IMR-90 (cell line): ENCODE measurements at regions not wholly inside any gene's neighbourhood (a gene's known extent, or its start where the extent isn't known, plus 50 kb on each side); places are given as distances from the start of the nearest gene placed in this dataset.

Experiments used
- ATAC-seq: fragments of 200-7000 bp; cut with Tn5 transposase; 2 replicates; pipeline ENCODE4 v1.9.1; 2020; ENCODE audit warnings: low read depth, mild to moderate bottlenecking, moderate library complexity
- BruUV-seq: library from RNA; stranded (reverse); fragments of 400-500 nt; replicated peaks from 2 replicates; lab custom pipeline; 2021; lab: Mats Ljungman, UMichigan
- CTCF ChIA-PET: fragments of 300-600 bp; formaldehyde crosslinking; extraction: SDS; loops from one replicate; lab custom pipeline; 2021; ENCODE audit warnings: antibody characterized with exemption; lab: Yijun Ruan, JAX
- POLR2A ChIA-PET: fragments of 300-600 bp; sonication (Branson Sonifier 250); formaldehyde crosslinking; loops from one replicate; lab custom pipeline; 2022; ENCODE audit warnings: antibody characterized with exemption; ENCODE audit not compliant: unreplicated experiment; lab: Charles Lee
- DNase-seq: peaks from one replicate; pipeline ENCODE4 v3.0.0; 2013
- H2AFZ ChIP-seq: replicated peaks from 2 replicates; pipeline ENCODE3; 2013; ENCODE audit warnings: low read length, mild to moderate bottlenecking; ENCODE audit not compliant: poor library complexity
- H2AK5ac ChIP-seq: 2 replicates; pipeline ENCODE4 v1.6.1; 2013; ENCODE audit warnings: low read depth, low read length, inconsistent platforms
- H2AK9ac ChIP-seq: replicated peaks from 2 replicates; pipeline ENCODE3; 2013; ENCODE audit warnings: mild to moderate bottlenecking, low read depth, low read length, moderate library complexity; ENCODE audit not compliant: poor library complexity
- H2BK120ac ChIP-seq: 2 replicates; pipeline ENCODE4 v1.6.1; 2013; ENCODE audit warnings: low read depth, low read length, inconsistent platforms
- H2BK15ac ChIP-seq: 3 replicates; pipeline ENCODE4 v1.6.1; 2013; ENCODE audit warnings: low read depth, low read length, inconsistent platforms
- H2BK20ac ChIP-seq: 2 replicates; pipeline ENCODE4 v1.6.1; 2013; ENCODE audit warnings: low read depth, mild to moderate bottlenecking, inconsistent platforms, low read length, moderate library complexity
- H2BK5ac ChIP-seq: 2 replicates; pipeline ENCODE4 v1.6.1; 2013; ENCODE audit warnings: mild to moderate bottlenecking, low read depth, low read length, inconsistent platforms; ENCODE audit not compliant: poor library complexity, severe bottlenecking
- H3K14ac ChIP-seq: replicated peaks from 2 replicates; pipeline ENCODE4 v1.6.1; 2013; ENCODE audit warnings: low read depth, low read length, inconsistent platforms
- H3K18ac ChIP-seq: 2 replicates; pipeline ENCODE4 v1.6.1; 2013; ENCODE audit warnings: low read depth, low read length, control low read depth
- H3K23ac ChIP-seq: 2 replicates; pipeline ENCODE4 v1.6.1; 2013; ENCODE audit warnings: low read depth, low read length, inconsistent platforms
- H3K27ac ChIP-seq: 2 replicates; pipeline ENCODE4 v1.5.1; 2013; ENCODE audit warnings: mild to moderate bottlenecking, control low read depth, low read length; ENCODE audit not compliant: insufficient read depth
- H3K27me3 ChIP-seq: 2 replicates; pipeline ENCODE4 v1.6.1; 2013; ENCODE audit warnings: low read length; ENCODE audit not compliant: control insufficient read depth, insufficient read depth
- H3K36me3 ChIP-seq: 2 replicates; pipeline ENCODE4 v1.6.1; 2013; ENCODE audit warnings: low read length, mixed read lengths; ENCODE audit not compliant: control insufficient read depth, insufficient read depth
- H3K4ac ChIP-seq: 2 replicates; pipeline ENCODE4 v1.6.1; 2013; ENCODE audit warnings: low read depth, low read length, inconsistent platforms
- H3K4me1 ChIP-seq: 2 replicates; pipeline ENCODE4 v1.6.1; 2013; ENCODE audit warnings: low read length, mixed read lengths; ENCODE audit not compliant: control insufficient read depth, insufficient read depth
- H3K4me2 ChIP-seq: 2 replicates; pipeline ENCODE4 v1.6.1; 2013; ENCODE audit warnings: low read depth, mild to moderate bottlenecking, control low read depth, low read length, moderate library complexity
- H3K4me3 ChIP-seq: 2 replicates; pipeline ENCODE4 v1.5.1; 2013; ENCODE audit warnings: low read depth, mild to moderate bottlenecking, control low read depth, low read length, moderate library complexity; ENCODE audit not compliant: insufficient read depth
- H3K56ac ChIP-seq: 2 replicates; pipeline ENCODE4 v1.6.1; 2013; ENCODE audit warnings: low read length, inconsistent platforms; ENCODE audit not compliant: insufficient read depth; ENCODE audit errors: extremely low read depth
- H3K79me1 ChIP-seq, 2 experiments: 2 replicates each; pipeline ENCODE4 v1.6.1; 2013; ENCODE audit warnings: low read length in 2 of 2, inconsistent platforms in 1 of 2, low read depth in 1 of 2
- H3K9ac ChIP-seq: 2 replicates; pipeline ENCODE4 v1.6.1; 2013; ENCODE audit warnings: low read depth, low read length, control low read depth
- H3K9me1 ChIP-seq: 2 replicates; pipeline ENCODE4 v1.6.1; 2013; ENCODE audit warnings: low read length, inconsistent platforms; ENCODE audit not compliant: insufficient read depth
- H3K9me3 ChIP-seq: 2 replicates; pipeline ENCODE4 v1.6.1; 2013; ENCODE audit warnings: low read length; ENCODE audit not compliant: control insufficient read depth, insufficient read depth
- H4K20me1 ChIP-seq: 2 replicates; pipeline ENCODE4 v1.6.1; 2013; ENCODE audit warnings: low read length, inconsistent platforms; ENCODE audit not compliant: insufficient read depth
- H4K5ac ChIP-seq: 2 replicates; pipeline ENCODE4 v1.6.1; 2013; ENCODE audit warnings: mild to moderate bottlenecking, low read depth, low read length, control low read depth
- H4K8ac ChIP-seq, 2 experiments: 2 replicates each; pipeline ENCODE4 v1.6.1; 2013; ENCODE audit warnings: low read depth in 2 of 2, low read length in 2 of 2, control low read depth in 1 of 2, inconsistent platforms in 1 of 2
- H4K91ac ChIP-seq: 2 replicates; pipeline ENCODE4 v1.6.1; 2013; ENCODE audit warnings: low read depth, low read length, inconsistent platforms; ENCODE audit not compliant: insufficient read depth
- CEBPB ChIP-seq: IDR thresholded peaks from 2 replicates; pipeline ENCODE4 v1.6.1; 2012; ENCODE audit warnings: low read depth, low read length, improper control_type of control experiment
- CHD1 ChIP-seq: IDR thresholded peaks from 2 replicates; pipeline ENCODE4 v1.6.1; 2012; ENCODE audit warnings: low read depth, low read length, improper control_type of control experiment
- FOS ChIP-seq: fragments of 150-350 bp; IDR thresholded peaks from 2 replicates; pipeline ENCODE4 v1.6.1; 2016; ENCODE audit warnings: low read depth, low read length
- MAZ ChIP-seq: IDR thresholded peaks from 2 replicates; pipeline ENCODE4 v1.6.1; 2012; ENCODE audit warnings: low read depth, mild to moderate bottlenecking, low read length, improper control_type of control experiment, moderate library complexity, borderline replicate concordance
- MXI1 ChIP-seq: IDR thresholded peaks from 2 replicates; pipeline ENCODE4 v1.6.1; 2012; ENCODE audit warnings: low read depth, mild to moderate bottlenecking, low read length, moderate library complexity, borderline replicate concordance
- NFE2L2 ChIP-seq: fragments of 150-350 bp; IDR thresholded peaks from 2 replicates; pipeline ENCODE4 v1.6.1; 2016; ENCODE audit warnings: low read depth, mild to moderate bottlenecking, low read length
- POLR2A ChIP-seq: IDR thresholded peaks from 2 replicates; pipeline ENCODE4 v1.6.1; 2012; ENCODE audit warnings: mild to moderate bottlenecking, low read depth, low read length
- RFX5 ChIP-seq: IDR thresholded peaks from 2 replicates; pipeline ENCODE4 v1.8.0; 2012; ENCODE audit warnings: low read depth, mild to moderate bottlenecking, low read length, moderate library complexity
- SMC3 ChIP-seq: fragments of 150-350 bp; IDR thresholded peaks from 2 replicates; pipeline ENCODE4 v1.6.1; 2016; ENCODE audit warnings: low read depth, mild to moderate bottlenecking, antibody characterized with exemption, low read length, moderate library complexity
- WGBS, 2 experiments: methylation state at CpG; one replicate each; pipeline versions ENCODE4 v1.1.5 to v1.1.7; 2013; ENCODE audit warnings: missing lambda C conversion rate in 2 of 2; ENCODE audit not compliant: insufficient read length in 1 of 2; ENCODE audit errors: extremely low coverage in 2 of 2; 5-methylcytosine and 5-hydroxymethylcytosine counted together
- dilution Hi-C: fragments of 300-500 bp; cut with HindIII; formaldehyde crosslinking; loops from one replicate; pipeline ENCODE4 v1.14.3; 2018; ENCODE audit warnings: low sequenced_read_pairs; ENCODE audit not compliant: unreplicated experiment
- in situ Hi-C: fragments of 300-500 bp; cut with MboI; formaldehyde crosslinking; loops from 3 replicates; pipeline ENCODE4 v1.14.3; 2019; ENCODE audit warnings: low sequenced_read_pairs, inconsistent platforms, mixed read lengths
- intact Hi-C: fragments of 100-400 bp; cut with micrococcal nuclease; formaldehyde crosslinking; loops from 2 replicates; pipeline ENCODE4 v1.10.0; 2022
- TF ChIP-seq, protein P1 (sequence below): fragments of 150-350 bp; IDR thresholded peaks from 2 replicates; pipeline ENCODE4 v1.6.1; 2017; ENCODE audit warnings: mild to moderate bottlenecking, antibody characterized with exemption, low read length, low read depth
- TF ChIP-seq, protein P2 (sequence below): conservative IDR thresholded peaks from 2 replicates; pipeline ENCODE4 v1.5.1; 2012; ENCODE audit warnings: mild to moderate bottlenecking, low read depth, low read length, improper control_type of control experiment

DNA sequence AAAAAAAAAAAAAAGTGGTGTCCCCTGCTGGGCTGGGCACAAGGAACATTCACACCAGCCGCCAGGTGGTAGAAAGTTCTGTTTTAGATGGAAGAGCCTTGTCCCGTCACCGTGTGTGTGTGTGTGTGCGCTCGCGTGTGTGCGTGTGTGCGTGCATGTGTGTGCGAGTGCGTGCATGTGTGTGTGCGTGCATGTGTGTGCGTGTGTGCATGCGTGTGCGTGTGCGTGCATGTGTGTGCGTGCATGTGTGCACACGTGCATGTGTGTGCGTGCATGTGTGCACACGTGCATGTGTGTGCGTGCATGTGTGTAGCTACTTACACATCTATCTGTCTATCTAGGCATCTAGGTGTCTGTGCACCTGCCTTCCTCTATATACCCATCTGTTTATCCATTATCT, 491.7 kb downstream of the NPHP4 start:
- Histone ChIP-seq H3K4me2 (no peak overlapping the region), H2BK5ac (no peak overlapping the region), H3K56ac (no peak overlapping the region), H3K4me3 (no peak overlapping the region), H2BK120ac (no peak overlapping the region), H3K18ac (no peak overlapping the region), H2BK20ac (no peak overlapping the region), H2AFZ (no peak overlapping the region), H3K4ac (no peak overlapping the region), H4K20me1 (no peaks in the 10 kb centered on the region), H4K91ac (no peak overlapping the region), H3K4me1 (no peaks in the 10 kb centered on the region), H3K23ac (no peak overlapping the region), H3K27me3 (no peaks in the 10 kb centered on the region), H2AK9ac (no peak overlapping the region), H2AK5ac (no peak overlapping the region), H3K9me1 (no peaks in the 10 kb centered on the region), H4K8ac (no peak overlapping the region), H4K5ac (no peak overlapping the region), H3K79me1 (no peaks in the 10 kb centered on the region), H3K9me3 (peaks cover 20% of the 10 kb centered on the region; the same call in 1 of the 2 replicates), H2BK15ac (no peak overlapping the region), H3K9ac (no peak overlapping the region), H3K27ac (no peak overlapping the region), H3K36me3 (no peaks in the 10 kb centered on the region), H3K14ac (no peak overlapping the region)
- in situ Hi-C loops (loop anchor here (25.0 kb wide), 1 partner anchor 837 kb away; no protein-coding TSS in a partner anchor), dilution Hi-C loops (no loop called here), intact Hi-C loops (no loop called here)
- TF ChIP-seq FOS = no peak
- no peak for TF ChIP-seq RFX5
- no peak for TF ChIP-seq MAZ
- no peak for TF ChIP-seq POLR2A
- no peak for TF ChIP-seq NFE2L2
- TF ChIP-seq CHD1 = no peak
- TF ChIP-seq MXI1 = no peak
- no peak for TF ChIP-seq SMC3
- TF ChIP-seq, protein P1, sequence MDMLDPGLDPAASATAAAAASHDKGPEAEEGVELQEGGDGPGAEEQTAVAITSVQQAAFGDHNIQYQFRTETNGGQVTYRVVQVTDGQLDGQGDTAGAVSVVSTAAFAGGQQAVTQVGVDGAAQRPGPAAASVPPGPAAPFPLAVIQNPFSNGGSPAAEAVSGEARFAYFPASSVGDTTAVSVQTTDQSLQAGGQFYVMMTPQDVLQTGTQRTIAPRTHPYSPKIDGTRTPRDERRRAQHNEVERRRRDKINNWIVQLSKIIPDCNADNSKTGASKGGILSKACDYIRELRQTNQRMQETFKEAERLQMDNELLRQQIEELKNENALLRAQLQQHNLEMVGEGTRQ = no peak
- TF ChIP-seq, protein P2, sequence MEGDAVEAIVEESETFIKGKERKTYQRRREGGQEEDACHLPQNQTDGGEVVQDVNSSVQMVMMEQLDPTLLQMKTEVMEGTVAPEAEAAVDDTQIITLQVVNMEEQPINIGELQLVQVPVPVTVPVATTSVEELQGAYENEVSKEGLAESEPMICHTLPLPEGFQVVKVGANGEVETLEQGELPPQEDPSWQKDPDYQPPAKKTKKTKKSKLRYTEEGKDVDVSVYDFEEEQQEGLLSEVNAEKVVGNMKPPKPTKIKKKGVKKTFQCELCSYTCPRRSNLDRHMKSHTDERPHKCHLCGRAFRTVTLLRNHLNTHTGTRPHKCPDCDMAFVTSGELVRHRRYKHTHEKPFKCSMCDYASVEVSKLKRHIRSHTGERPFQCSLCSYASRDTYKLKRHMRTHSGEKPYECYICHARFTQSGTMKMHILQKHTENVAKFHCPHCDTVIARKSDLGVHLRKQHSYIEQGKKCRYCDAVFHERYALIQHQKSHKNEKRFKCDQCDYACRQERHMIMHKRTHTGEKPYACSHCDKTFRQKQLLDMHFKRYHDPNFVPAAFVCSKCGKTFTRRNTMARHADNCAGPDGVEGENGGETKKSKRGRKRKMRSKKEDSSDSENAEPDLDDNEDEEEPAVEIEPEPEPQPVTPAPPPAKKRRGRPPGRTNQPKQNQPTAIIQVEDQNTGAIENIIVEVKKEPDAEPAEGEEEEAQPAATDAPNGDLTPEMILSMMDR = no peak
- no peak for TF ChIP-seq CEBPB
- 95% methylated on average over 11 of the region's 20 CpGs; no CpG with 5 or more reads in 1 of the 2 experiments for WGBS, 2 experiments
- no peak for DNase-seq
- BruUV-seq = no TSS peak
- no peak for ATAC-seq
- ChIA-PET CTCF (no interaction called here), POLR2A (no interaction called here)
